Cardiac muscle cell (in vitro differentiated cells and primary cell): ENCODE measurements at regions not wholly inside any gene's neighbourhood (a gene's known extent, or its start where the extent isn't known, plus 50 kb on each side); places are given as distances from the start of the nearest gene placed in this dataset.

Experiments used
- DNase-seq, 2 donors: peaks; one replicate each; pipeline versions ENCODE4 v3.0.0 to v3.0.0-alpha.2; 2010 to 2017; ENCODE audit warnings: low read depth in 1 of 2, low spot score in 1 of 2
- H3K27ac ChIP-seq: fragments of 200-600 bp; sonication (generic); 2 replicates; pipeline ENCODE4 v1.5.1; 2016
- H3K27me3 ChIP-seq: fragments of 200-600 bp; sonication (generic); 2 replicates; pipeline ENCODE4 v1.6.0; 2016; ENCODE audit warnings: control low read depth
- H3K36me3 ChIP-seq: fragments of 200-600 bp; sonication (generic); 2 replicates; pipeline ENCODE4 v1.5.1; 2016; ENCODE audit warnings: control low read depth
- H3K4me1 ChIP-seq: fragments of 200-600 bp; sonication (generic); 2 replicates; pipeline ENCODE4 v1.8.1; 2017; ENCODE audit warnings: low read depth, mild to moderate bottlenecking, mixed run types
- H3K4me3 ChIP-seq: fragments of 200-600 bp; sonication (generic); 2 replicates; pipeline ENCODE4 v1.5.1; 2016; ENCODE audit warnings: mild to moderate bottlenecking
- H3K9me3 ChIP-seq: fragments of 200-600 bp; sonication (generic); 2 replicates; pipeline ENCODE4 v1.5.1; 2017; ENCODE audit warnings: low read depth, mild to moderate bottlenecking, control low read depth
- CTCF ChIP-seq: IDR thresholded peaks from 2 replicates; pipeline ENCODE4 v1.5.1; 2012; ENCODE audit warnings: low read depth, mild to moderate bottlenecking, low read length

GRCh38 chr15:81083201-81083600 lies 50.9 kb upstream of the CFAP161 start:
- H3K27me3 ChIP-seq = no peaks in the 10 kb centered on the region
- H3K36me3 ChIP-seq = no peaks in the 10 kb centered on the region
- TF ChIP-seq CTCF = no peak
- H3K9me3 ChIP-seq = no peaks in the 10 kb centered on the region
- H3K4me1 ChIP-seq = no peaks in the 10 kb centered on the region
- H3K27ac ChIP-seq = no peak overlapping the region
- no peak overlapping the region for H3K4me3 ChIP-seq
- no peak for DNase-seq
